Anterior cingulate cortex (tissue), 58 donors: ENCODE measurements at regions not wholly inside any gene's neighbourhood (a gene's known extent, or its start where the extent isn't known, plus 50 kb on each side); places are given as distances from the start of the nearest gene placed in this dataset.

Experiments
- DNase-seq, 58 donors: peaks; one replicate each; lab custom pipeline; 2025; lab: John Stamatoyannopoulos, UW

DNA sequence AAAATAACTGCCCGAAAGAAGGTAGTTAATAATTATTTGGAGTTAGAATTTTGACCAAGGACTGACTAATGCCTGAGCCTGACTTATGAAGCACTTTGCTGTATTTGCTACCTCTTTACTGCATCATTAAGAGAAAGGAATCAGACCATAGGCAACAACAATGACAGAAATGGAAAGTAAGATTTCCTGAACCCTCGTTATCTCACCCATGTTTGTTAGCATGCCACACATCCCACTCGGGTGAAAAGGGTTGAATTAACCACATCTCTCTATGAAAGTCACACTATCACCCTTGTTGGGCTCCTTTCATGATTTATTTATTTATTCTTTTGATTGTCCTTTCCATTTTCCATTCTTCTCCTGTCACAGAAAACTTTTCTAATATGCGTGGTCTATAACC lies 59.6 kb downstream of the OLIG3 start:
- DNase-seq, result no peak

DNA sequence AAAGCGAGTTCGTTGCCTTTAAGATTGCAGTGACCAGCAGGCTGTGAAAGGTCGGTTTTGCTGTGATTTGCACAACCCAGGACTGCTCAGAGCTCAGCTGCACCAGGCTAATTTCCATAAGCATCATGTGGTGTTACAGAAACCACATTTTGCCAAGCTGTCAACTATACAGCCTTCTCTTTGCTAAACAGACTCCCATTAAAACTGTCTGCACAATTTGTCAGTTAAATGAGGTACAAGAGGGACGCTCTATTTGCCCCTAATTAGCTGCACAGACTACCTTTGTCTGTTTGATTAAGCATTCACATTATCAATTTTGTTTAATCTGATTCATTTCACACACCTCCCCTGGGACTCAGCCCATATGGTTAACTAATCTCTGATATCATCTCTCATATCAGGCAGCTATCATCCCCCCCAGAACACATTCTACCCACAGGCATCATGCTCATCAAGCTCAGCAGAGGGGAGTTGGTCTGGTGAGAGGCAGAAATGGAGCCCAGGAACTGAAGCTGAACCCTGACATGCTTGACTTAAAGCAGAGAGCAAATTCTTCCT lies 62.1 kb downstream of the OLIG3 start:
- peak in 1 of 58 donors; percentile 2 for DNase-seq

GRCh38 chr6:137430954-137431353 lies 63.2 kb downstream of the OLIG3 start:
- no peak for DNase-seq

- DNase-seq, result no peak
Observed at GRCh38 chr6:137427656-137428290, 66.4 kb downstream of the OLIG3 start.

DNA sequence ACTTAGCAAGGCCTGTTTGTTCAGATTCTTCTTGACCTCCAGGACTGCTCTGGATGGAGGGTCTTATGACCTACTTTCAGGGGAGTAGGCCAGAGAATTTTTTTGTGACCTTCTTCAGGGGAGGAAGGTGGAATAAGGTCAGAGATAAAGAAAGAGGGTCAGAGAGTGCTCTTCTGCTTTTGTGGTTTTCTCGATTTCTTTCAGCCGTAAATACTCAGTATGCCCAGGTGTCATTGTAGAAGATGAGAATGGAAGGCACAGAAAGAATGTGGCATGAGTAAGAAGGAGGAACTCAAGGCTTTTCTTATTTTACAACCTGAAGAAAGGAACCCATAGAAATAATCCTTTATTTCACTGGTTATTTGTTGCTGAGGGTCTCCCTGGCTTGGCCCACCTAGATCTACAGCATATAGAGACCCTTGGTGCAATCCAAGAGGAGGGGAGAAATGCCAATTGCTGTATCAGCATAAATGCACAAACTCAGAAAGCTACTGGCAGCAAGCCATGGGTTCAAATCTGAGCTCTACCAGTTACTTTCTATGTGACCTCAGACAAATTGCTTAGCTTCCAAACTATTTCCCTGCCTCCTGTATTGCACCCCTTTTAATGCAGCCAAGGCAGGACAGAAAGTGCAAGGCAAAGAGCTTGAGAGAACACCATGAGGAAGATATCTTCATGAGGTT lies 68.0 kb downstream of the OLIG3 start:
- DNase-seq, result no peak

- no peak for DNase-seq
Observed at GRCh38 chr6:137424251-137424650, 69.9 kb downstream of the OLIG3 start.

DNA sequence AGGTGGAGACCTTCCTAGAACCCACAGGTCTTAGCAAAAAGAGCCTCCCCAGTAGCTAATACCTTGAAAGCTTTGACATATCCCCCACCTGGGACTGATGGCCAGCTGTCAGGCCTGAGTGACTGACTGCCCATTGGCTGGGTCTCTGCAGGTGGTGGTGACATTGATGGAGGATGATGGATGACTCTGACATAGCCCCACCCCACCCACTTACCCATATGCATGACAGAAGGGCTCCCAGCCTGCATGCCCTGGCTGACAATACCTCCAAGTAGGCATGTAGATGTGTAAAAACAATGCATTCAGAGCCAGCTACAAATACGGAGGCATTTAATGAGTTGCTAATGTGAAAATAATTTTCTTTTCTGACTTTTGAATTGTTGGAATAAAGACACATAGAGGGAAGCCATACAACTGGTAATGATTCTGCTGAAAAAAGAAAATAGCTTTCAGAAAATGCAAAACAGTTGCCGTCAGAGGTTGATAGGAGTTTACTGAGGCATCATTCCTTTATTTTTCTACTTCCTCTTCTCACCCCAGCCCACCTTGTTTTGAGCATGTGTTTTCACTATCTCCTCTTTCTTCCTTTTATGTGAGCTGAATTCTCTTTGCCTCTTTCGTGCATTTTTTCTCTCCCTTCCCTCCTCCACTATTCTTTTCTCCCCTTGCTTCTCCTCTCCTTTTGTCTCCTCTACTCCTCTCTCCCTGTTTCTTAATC lies 70.6 kb downstream of the OLIG3 start:
- DNase-seq, result no peak

- DNase-seq, result no peak
Observed at GRCh38 chr6:137417396-137417795, 76.8 kb downstream of the OLIG3 start.

DNA sequence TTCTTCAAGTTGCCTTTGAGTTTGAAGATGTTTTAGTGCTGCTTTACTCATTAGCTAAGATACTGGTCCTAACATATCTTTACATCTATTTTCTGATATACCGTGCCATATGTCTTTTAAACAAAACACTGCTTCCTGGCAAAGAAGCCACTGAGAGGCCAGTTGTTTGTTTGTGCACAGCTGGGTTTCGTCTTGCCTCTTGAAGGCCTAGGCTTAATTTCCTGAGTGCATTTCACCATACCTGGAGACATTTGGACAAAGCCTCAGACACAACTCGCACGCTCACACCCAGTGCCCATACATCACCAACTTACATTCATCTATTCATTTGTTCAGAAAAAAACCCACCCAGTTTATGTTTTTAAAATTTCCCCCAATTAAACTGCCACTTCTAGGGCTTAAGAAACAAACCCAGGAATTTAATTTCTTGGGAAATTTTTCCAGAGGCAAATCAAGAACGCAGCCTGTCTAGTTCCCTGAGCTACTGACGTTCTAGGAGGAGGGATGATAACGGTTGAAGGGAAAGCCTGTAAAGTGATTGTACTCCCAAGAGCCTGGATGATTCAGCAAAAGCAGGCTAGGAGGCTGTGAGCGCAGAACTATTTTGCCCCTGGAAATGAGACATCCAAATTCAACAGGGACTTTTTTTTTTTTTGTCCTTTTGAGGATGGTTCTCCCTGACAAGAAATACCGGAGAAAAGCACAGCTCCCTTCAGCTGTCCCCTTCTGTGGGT lies 77.7 kb downstream of the OLIG3 start:
- DNase-seq, result no peak

- no peak for DNase-seq
Observed at GRCh38 chr6:137415834-137416190, 78.4 kb downstream of the OLIG3 start.

DNA sequence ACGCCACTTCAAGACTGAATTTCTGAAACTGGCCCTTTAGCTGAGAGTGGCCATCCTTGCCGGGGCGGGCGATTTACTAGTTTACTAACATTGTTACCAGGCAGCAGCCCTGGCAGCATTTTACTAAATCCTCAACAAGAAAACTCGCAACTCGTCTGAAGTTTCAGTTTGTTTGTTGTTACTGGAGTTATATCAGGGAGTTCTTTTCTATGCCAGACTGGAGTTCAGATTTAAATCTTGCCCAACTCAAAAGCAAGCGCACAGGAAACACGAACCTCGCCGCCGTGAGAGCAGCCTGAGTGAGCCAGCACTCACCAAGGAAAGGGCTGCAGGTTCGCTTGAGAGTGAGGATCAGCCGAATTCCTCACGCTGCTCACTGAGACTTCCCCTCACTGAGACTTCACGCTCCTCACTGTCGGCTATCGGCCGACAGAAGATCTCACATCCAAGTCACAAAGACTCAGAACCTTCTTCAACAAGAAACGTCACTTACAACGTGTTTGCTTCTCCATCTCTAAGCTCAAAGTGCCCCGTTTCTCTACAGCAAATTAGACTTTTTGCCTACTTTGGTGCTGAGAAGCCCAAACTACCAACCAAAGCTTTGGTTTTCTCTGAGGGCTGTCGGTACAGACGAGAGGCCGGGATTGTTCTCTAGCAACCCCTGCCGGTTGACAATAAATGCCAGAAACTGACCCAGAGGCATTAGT lies 78.9 kb downstream of the OLIG3 start:
- peak in 44 of 58 donors; percentile 4 to 80 (median 41) for DNase-seq

DNA sequence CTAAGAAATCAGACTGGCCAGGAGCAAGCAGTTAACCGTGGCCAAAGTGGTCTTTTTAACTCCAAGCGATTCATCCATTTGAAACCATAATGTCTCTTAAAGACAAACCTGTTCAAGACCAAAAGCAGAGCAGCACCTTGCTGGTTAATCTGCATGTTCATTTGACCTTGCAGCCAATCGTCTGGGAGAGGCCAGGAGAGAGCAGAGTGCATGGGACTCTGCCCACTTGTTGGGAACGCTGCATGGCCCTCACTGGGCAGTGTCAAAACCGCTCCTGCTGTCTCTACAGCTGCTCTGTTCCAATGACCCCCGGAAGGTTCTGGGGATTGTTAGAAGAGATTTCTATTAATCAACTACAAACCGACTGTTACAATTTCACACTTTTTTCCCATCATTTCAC lies 79.6 kb downstream of the OLIG3 start:
- DNase-seq, result peak in 1 of 58 donors; percentile 2

- DNase-seq, result no peak
Observed at GRCh38 chr6:137413482-137413881, 80.7 kb downstream of the OLIG3 start.

- DNase-seq, result no peak
Observed at GRCh38 chr6:137412562-137412961, 81.6 kb downstream of the OLIG3 start.

DNA sequence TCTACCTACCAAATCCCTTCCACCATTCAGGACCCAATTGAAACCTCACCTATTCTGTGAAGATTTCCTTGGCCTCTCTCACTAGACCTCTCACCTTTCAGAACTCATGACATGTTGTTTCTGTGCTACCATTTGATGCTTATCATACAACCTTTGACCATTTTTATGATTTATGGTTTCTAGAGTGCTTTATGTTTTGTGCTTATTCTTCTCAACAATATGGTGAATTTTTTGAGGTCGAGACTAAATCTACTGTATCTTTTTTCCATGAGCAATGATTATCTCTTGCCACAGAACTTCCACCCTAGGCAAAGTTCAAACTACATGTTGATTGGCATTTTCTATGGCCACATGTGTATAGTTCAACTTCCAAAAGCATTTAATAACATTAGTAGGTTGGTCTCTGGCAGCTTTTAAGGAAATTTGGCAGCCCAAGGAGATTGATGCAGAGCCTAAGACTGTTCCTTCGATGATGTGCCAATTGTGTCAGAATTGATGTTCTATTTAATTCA lies 84.9 kb downstream of the OLIG3 start:
- no peak for DNase-seq

GRCh38 chr6:137407816-137408215 lies 86.4 kb downstream of the OLIG3 start:
- DNase-seq, result no peak

- no peak for DNase-seq
Observed at GRCh38 chr6:137405806-137406205, 88.4 kb downstream of the OLIG3 start.

- DNase-seq, result no peak
Observed at GRCh38 chr6:137403855-137404254, 90.3 kb downstream of the OLIG3 start.

GRCh38 chr6:137403443-137403842 lies 90.8 kb downstream of the OLIG3 start:
- DNase-seq, result no peak

DNA sequence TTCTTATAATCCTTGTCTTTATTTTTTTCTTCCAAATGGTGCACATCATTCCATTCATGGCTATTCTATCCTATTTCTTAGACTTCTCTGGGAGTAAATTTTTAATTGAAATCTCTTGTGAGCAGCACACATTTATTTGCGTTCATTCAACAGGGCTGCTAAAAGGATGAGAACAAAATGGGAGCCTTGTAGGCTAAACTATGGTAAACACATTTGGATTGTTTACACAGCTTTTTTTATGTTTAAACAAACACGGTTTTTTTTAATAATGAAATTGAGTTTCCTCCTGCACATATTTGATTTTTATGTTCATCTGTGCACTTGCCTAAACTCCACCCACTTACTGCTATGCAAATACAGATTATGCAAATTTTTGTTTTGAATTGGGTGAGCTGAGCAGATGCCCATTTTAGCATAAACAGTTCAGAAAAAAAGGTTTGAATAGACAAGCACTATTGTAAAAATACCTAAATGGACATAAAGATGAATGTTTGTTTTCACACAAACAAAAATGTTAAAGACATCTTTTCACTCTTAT lies 92.0 kb downstream of the OLIG3 start:
- no peak for DNase-seq
